Hepatocyte (in vitro differentiated cells): ENCODE measurements at regions not wholly inside any gene's neighbourhood (a gene's known extent, or its start where the extent isn't known, plus 50 kb on each side); places are given as distances from the start of the nearest gene placed in this dataset.

Experiments
- DNase-seq: peaks from one replicate; pipeline ENCODE4 v3.0.0-alpha.2; 2016; ENCODE audit warnings: low spot score
- H2AFZ ChIP-seq: fragments of 200-600 bp; sonication (generic); 2 replicates; pipeline ENCODE4 v1.6.0; 2016; ENCODE audit warnings: antibody characterized with exemption, mild to moderate bottlenecking
- H3K27ac ChIP-seq: fragments of 200-600 bp; sonication (generic); 2 replicates; pipeline ENCODE4 v1.5.1; 2016; ENCODE audit warnings: mild to moderate bottlenecking
- H3K27me3 ChIP-seq: fragments of 200-600 bp; sonication (generic); 2 replicates; pipeline ENCODE4 v1.6.1; 2016
- H3K36me3 ChIP-seq: fragments of 200-600 bp; sonication (generic); replicated peaks from 2 replicates; pipeline ENCODE4 v1.5.1; 2016; ENCODE audit warnings: low read depth; ENCODE audit not compliant: insufficient read depth
- H3K4me1 ChIP-seq: fragments of 200-600 bp; sonication (generic); 2 replicates; pipeline ENCODE4 v1.5.1; 2016; ENCODE audit warnings: mild to moderate bottlenecking, moderate library complexity; ENCODE audit not compliant: insufficient read depth
- H3K4me2 ChIP-seq: fragments of 200-600 bp; sonication (generic); 2 replicates; pipeline ENCODE4 v1.6.0; 2016
- H3K4me3 ChIP-seq: fragments of 200-600 bp; sonication (generic); 2 replicates; pipeline ENCODE4 v1.5.1; 2016; ENCODE audit warnings: mild to moderate bottlenecking
- H3K79me2 ChIP-seq: fragments of 200-600 bp; sonication (generic); 2 replicates; pipeline ENCODE4 v1.6.0; 2017; ENCODE audit warnings: mild to moderate bottlenecking
- H3K9me2 ChIP-seq: fragments of 200-600 bp; sonication (generic); replicated peaks from 2 replicates; pipeline ENCODE4 v1.6.0; 2017; ENCODE audit warnings: mild to moderate bottlenecking; ENCODE audit not compliant: insufficient read depth
- H3K9me3 ChIP-seq: fragments of 200-600 bp; sonication (generic); 2 replicates; pipeline ENCODE4 v1.5.1; 2016; ENCODE audit warnings: low read depth, mild to moderate bottlenecking
- H4K20me1 ChIP-seq: fragments of 200-600 bp; sonication (generic); 2 replicates; pipeline ENCODE4 v1.6.0; 2016; ENCODE audit warnings: mild to moderate bottlenecking; ENCODE audit not compliant: insufficient read depth, poor library complexity, severe bottlenecking
- CTCF ChIP-seq: fragments of 200-600 bp; sonication (generic); IDR thresholded peaks from 2 replicates; pipeline ENCODE4 v1.5.1; 2016; ENCODE audit warnings: antibody characterized with exemption, mild to moderate bottlenecking; ENCODE audit not compliant: poor library complexity
- EZH2 ChIP-seq: fragments of 200-600 bp; sonication (generic); IDR thresholded peaks from 2 replicates; pipeline ENCODE4 v1.6.1; 2016; ENCODE audit warnings: antibody characterized with exemption, mild to moderate bottlenecking, borderline replicate concordance
- EZH2phosphoT487 ChIP-seq: fragments of 200-600 bp; sonication (generic); IDR thresholded peaks from one replicate; pipeline ENCODE4 v1.6.1; 2018; ENCODE audit warnings: antibody characterized with exemption, mild to moderate bottlenecking, low read depth, moderate library complexity; ENCODE audit not compliant: unreplicated experiment, severe bottlenecking
- WGBS: methylation state at CpG from one replicate; pipeline ENCODE4 v1.1.6; 2016; ENCODE audit warnings: low lambda C conversion rate; ENCODE audit errors: missing lambda C conversion rate; 5-methylcytosine and 5-hydroxymethylcytosine counted together

GRCh38 chr12:72203764-72204335, 68.3 kb upstream of the TRHDE start:
- Histone ChIP-seq H3K36me3 (no peaks in the 10 kb centered on the region), H3K9me3 (no peaks in the 10 kb centered on the region), H2AFZ (no peak overlapping the region), H3K79me2 (no peaks in the 10 kb centered on the region), H3K4me1 (no peaks in the 10 kb centered on the region), H4K20me1 (no peaks in the 10 kb centered on the region), H3K27ac (no peak overlapping the region), H3K9me2 (no peaks in the 10 kb centered on the region), H3K4me3 (no peak overlapping the region), H3K27me3 (no peaks in the 10 kb centered on the region), H3K4me2 (no peak overlapping the region)
- TF ChIP-seq EZH2, result no peak
- TF ChIP-seq EZH2phosphoT487, result no peak
- TF ChIP-seq CTCF, result no peak
- DNase-seq, result no peak
- WGBS, result 76% methylated on average over 5 of the region's 5 CpGs

DNA sequence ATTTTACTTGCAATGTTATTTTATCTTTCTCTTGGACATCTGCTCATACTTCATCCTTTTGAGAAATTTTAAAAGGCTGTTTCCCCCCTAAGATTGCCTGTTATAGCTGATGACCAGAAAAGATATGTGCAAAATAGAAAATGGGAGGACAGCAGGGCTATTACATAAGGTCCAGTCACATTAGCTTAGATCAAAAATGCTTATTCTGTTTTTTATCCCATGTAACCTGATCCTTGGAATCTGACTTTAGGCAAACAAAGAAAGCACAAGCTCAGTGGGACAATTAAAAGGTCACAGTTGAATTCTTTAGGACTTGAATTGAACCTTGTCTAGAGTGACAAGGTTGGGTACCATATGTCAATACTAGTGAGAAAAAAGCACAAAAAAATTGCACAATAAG, 65.1 kb upstream of the TRHDE start:
- DNase-seq, result no peak
- Histone ChIP-seq H4K20me1 (no peaks in the 10 kb centered on the region), H3K27ac (no peak overlapping the region), H3K9me3 (no peaks in the 10 kb centered on the region), H3K4me1 (no peaks in the 10 kb centered on the region), H3K4me2 (no peak overlapping the region), H2AFZ (no peak overlapping the region), H3K9me2 (no peaks in the 10 kb centered on the region), H3K27me3 (no peaks in the 10 kb centered on the region), H3K36me3 (no peaks in the 10 kb centered on the region), H3K4me3 (no peak overlapping the region), H3K79me2 (no peaks in the 10 kb centered on the region)
- no peak for TF ChIP-seq CTCF
- no peak for TF ChIP-seq EZH2phosphoT487

GRCh38 chr12:72207486-72208409, 64.4 kb upstream of the TRHDE start:
- Histone ChIP-seq H3K36me3 (no peaks in the 10 kb centered on the region), H3K4me2 (no peak overlapping the region), H4K20me1 (no peaks in the 10 kb centered on the region), H2AFZ (no peak overlapping the region), H3K27ac (no peak overlapping the region), H3K4me1 (no peaks in the 10 kb centered on the region), H3K9me3 (no peaks in the 10 kb centered on the region), H3K4me3 (no peak overlapping the region), H3K9me2 (no peaks in the 10 kb centered on the region), H3K79me2 (no peaks in the 10 kb centered on the region), H3K27me3 (no peaks in the 10 kb centered on the region)
- no peak for DNase-seq
- TF ChIP-seq CTCF (no peak), EZH2phosphoT487 (no peak), EZH2 (no peak)
- WGBS, result 83% methylated on average over 7 of the region's 7 CpGs
